NCI-H146 treated with DMSO at 0.1 percent for 48 hours (cell line): ENCODE measurements at regions not wholly inside any gene's neighbourhood (a gene's known extent, or its start where the extent isn't known, plus 50 kb on each side); places are given as distances from the start of the nearest gene placed in this dataset.
A peak's percentile ranks its signal among the peaks of the same experiment; 100 is the strongest.

ENCODE experiments used
- DNase-seq: peaks from one replicate; lab custom pipeline; 2025; ENCODE audit not compliant: unreplicated experiment; lab: John Stamatoyannopoulos, UW

DNA sequence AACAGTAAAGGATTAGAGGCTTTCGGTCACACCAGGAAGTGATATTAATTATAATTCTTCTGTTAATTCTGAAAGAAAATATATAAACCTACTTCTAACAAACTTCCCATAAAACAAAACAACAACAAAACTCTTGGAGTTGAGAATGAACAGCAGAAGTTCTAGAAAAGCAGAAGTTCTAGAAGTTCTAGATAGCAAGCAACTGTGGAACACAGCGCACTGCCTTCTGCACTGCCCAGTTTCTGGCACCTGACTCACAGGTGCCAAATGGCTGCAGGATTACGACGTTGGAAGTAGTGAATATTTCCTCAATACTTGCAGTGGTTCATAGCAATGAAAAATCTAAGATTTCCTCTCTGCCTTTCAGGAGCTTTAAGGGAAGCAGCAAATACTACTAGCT lies 132.2 kb downstream of the OR13A1 start:
- DNase-seq, result no peak

DNA sequence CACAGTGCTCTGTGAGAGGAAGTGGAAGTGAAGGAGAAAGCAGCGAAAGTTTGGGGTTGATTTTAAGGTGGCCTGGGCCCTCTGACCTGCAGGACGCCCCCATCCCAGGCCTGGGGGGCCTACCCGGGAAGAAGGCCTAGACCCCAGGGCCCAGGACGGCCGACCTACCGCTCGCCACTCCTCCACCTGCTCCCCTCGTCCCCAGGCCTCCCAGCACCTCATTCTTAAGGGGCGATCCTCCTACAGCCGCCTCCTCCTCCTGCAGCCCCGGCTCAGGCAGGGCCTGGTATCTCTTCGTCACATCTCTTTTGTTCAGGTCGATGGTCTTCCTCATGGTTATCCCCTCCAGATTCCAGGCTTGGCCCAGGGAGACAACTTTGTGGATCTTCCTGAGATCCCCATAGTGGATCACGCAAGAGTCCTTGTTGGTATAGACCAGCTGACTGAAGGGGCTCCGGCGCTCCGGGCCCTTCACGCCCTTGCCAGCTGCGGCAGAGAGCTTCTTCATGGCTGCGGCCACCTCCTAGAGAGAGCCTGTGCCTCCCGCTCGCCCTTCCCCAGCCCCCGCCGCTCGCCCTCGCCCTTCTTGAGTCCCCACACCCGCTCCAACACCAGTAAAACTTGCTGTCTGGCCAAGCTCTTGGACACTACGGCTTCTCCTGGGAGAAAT lies 117.5 kb downstream of the OR13A1 start:
- DNase-seq, result no peak

DNA sequence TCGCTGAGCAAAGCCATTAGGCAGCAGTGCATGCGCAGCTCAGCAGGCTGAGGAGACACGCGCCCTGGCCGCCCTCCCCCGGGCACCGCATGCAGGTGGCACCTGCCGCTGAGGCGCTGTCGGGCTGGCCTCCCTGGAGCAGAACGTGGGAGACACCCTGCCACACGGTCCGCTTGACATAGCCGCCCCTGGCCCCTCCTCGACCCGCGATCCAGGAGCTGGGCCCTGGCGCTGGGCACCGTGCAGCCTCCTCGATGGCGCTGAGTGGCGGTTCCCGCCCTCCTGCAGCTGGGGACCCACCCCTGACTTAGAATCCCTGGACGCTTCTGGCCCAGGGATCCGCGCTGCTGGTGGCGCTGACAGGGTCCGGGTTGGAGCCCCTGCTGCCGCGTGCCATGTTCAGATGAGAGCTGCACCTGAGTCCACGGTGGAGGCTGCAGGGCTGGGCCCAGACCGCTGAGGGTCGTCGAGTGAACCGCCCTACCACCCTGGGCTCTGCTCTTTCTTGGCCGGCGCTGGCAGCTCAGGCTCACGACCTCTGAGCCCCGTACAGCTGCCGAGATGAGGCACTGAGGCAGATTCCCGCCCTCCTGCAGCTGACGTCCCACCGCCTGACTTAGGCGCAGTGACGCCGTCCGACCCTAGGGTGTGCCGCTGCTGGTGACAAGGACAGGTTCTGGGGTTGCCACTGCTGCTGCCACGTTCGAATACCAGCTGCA lies 116.8 kb downstream of the OR13A1 start:
- DNase-seq, result no peak

DNA sequence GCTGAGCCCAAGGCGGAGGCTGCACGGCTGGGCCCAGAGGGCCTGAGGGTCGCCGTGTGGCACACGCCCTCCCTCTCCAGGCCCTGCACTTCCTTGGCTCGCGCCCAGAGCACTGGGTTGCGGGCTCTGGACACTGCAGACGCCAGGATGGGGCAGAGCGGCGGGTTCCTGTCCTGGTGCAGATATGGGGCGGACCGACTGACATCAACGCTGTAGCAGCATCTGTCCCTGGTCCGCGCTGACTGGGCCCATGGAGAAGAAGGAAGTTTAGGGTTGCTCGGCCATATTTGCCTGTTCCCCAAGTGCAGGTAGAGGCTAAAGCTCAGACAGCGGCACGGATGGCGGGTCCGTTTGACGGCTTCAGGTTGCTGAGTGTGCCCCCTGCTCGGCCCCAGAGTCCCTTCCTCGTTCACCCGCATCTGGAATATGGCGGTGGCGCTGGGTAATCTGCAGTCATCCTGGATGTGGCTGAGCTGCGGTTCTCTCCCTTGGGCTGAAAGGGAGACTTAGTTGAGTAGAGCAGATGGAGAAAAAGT lies 116.1 kb downstream of the OR13A1 start:
- no peak for DNase-seq

DNA sequence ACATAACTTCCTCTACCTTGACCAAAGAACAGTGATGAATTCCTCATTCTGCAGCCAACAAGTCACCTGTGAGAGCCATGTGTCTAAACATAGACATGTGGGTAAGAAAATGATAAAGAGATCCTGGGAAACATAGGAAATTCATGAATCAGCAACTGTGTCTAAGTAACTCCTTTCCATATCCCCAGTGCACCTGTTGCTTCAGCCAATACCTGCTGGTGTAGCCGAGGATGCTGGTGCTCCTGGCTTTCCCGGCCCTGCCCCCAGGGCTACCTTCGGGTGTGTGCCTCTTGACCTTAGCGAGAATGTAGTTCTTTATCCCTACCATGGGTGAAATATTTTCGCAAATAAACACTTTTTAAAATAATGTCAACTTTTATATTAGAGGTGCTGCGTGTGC lies 114.1 kb downstream of the OR13A1 start:
- DNase-seq, result no peak

DNA sequence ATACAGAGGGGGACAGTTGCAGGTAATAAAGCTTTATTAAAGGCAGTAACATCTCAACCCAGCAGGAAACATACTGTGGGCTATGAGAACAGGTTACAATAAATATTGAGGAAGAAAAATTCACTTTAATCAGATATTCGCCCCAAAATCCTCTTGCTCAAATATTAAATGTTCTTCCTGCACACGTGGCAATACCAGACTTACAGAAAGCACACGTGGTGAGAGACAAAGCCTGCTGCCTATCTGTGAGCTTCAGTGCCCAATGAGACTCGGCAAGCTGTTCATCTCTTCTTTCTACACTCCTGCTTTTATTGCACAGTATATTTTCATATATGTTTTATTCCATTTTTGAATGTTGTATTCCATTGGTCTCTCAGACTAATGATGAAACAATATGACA lies 113.2 kb downstream of the OR13A1 start:
- no peak for DNase-seq

DNA sequence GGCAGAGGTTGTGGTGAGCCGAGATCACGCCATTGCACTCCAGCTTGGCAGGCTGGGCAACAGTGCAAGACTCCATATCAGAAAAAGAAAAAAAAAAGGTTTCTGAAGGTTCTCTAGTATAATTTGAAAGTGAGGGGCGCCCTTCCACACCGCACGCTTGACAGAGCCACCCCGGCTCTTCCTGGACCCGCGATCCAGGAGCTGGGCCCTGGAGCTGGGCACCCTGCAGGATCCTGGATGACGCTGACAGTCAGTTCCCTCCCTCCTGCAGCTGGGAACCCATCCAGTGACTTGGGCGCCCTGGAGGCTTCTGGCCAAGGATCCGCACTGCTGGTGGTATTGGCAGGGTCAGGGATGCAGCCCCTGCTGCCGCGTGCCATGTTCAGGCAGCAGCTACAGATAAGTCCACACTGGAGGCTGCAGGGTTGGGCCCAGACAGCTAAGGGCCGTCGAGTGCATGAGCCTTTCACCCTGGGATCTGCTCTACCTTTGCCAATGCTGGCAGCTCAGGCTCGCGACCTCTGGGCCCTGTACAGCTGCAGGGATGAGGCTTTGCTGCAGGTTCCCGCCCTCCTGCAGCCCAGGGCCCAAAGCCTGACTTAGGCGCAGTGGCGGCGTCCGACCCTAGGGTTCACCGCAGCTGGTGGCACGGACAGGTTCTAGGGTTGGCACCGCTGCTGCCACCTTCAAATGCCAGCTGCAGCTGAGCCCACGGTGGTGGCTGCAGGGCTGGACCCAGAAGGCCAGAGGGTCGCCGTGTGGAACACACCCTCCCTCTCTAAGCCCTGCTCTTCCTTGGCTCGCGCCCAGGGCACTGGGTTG lies 110.2 kb downstream of the OR13A1 start:
- no peak for DNase-seq

DNA sequence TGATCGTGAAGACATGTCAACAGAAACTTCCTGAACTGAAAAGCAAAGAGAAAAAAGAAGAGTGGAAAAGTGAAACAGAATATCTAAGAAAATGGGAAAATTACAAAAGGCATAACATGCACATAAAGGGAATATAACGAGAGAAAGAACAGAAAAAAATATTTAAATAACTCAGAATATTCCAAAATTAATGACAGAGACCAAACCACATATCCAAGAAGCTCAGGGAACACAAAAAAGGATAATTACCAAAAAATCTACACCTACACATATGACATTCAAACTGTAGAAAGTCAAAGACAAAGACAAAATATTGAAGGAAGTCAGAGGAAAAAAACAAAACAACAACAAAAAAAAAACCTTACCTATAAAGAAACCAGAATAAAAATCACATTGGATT lies 105.5 kb downstream of the OR13A1 start:
- DNase-seq, result no peak

DNA sequence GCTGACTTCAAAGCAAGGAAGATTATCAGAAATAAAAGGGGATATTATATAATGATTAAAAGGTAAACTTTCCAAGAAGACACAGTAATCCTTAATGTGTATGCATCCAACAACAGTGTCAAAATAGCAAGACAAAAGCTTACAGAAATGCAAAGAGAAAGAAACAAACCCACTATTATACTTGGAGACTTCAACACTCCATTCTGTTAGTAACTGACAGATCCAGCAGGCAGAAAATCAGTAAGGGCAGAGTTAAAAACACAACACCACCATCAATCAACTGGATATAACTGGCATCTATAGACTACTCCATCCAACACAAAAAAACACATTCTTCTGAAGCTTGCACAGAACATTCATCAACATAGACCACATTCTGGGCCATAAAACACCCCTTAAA lies 103.8 kb downstream of the OR13A1 start:
- no peak for DNase-seq

DNA sequence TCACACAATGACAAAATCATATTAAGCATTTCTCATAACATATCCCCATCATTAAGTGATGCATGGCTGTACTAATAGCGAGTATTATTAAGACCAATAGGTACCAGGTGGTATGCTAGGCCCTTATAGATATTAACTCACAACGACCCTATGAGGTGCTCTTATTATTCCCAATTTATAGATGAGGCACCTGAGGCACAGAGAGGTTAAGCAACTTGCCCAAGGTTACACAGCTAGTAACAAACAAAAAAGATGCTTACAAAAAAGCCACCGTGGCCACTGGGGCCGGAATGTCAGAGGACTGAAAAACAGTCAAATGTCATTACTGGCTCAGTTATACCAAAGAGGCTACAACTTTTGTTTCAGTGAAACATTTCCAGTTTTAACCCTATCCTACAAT lies 96.0 kb downstream of the OR13A1 start:
- DNase-seq, result no peak

DNA sequence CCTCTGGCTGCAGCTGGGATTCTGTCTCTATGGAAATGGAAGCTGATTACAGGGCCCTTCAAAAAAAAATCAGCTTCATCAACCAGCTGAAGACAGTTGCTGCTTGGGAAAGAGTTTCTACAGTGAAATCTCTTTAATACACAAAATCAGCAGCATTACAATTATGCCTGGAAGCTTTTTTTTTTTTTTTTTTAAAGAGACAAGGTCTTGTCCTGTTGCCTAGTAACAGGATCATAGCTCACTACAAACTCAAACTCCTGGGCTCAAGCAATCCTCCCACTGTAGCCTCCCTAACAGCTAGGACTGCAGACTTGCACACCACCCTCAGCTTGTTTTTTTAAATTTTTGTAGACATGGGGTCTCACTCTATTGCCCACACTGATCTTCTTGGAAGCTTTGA lies 94.5 kb downstream of the OR13A1 start:
- DNase-seq, result no peak

DNA sequence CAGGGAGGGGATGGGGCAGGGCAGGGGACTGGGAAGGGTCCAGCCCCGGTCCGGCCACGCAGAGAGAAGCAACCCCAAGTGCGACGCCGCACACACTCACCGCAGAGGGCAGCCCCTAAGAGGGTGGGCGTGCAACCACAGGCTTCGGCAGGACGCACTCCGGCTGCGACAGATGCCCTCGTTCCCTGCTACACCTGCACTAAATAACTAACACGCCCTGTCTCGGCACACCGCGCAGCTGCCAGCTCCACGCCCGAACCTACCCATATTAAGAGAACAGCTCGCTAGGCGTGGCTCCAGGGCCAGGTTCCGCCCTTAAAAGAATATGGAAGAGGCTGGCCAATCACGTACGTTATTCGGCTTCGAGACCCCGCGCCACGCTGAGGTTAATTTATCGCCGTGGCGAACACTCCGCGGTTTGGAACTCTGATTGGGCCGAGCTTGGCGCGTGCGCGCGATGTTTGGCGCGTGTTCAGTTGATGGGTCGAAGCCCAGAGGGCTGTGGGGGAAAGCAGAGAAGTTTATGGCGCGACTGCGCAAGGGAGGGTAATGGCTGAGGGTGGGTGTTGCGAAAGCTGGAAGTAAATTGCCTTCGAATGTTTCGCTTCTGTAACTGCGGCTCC lies 91.1 kb downstream of the OR13A1 start:
- no peak for DNase-seq

DNA sequence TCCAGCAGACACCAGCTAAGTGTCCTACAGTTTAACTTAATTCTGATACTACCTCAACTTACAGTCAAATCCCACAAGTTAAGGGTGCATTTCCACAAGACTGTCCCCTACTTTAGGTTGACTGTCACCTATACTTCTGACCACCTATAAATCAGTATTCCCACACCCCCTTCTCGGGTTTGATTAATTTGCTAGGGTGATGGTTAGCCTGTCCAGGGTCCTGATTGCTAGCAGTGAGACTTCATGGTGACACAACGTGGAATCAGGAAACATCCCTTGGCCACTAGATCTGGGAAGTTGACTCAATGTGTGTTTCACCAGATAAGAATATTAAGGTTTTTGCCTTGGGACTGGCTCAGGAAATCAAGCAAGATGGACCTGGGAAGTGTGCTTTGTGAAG lies 88.4 kb downstream of the OR13A1 start:
- DNase-seq, result no peak

DNA sequence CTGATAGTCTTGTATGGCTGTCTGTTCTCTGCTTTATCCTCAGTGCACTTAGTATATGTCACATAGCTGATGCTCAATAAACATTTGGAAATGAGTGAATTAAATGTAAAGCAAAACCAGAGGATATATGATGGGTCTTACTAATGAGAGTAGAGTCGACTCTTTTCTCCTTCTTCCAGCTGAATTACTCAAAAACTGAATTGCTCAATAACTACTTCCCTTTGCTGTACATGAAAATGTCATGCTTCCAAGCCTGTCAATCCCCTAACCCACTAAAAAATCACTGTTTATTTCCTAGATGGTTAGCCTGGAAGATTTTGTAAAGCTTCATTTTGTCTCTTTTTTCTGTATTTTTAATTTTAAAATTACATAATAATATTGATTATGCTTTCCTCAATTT lies 88.0 kb downstream of the OR13A1 start:
- DNase-seq, result no peak

DNA sequence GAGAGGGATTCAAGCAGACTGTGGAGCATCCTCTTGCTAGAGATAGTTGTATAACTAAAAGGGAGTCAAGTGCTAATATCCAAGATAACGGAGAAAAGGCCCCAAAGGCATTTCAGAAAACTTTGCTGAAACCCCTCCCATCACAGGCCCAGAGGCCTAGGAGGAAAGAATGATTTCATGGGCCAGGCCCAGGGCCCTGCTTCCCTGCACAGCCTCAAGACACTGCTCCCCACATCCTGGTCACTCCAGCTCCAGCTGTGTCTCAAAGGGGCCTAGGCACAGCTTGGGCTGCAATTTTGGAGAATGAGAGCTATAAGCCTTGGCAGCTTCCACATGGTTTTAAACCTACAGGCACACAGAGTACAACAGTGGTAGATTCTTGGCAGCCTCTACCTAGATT lies 85.6 kb downstream of the OR13A1 start:
- DNase-seq, result no peak

DNA sequence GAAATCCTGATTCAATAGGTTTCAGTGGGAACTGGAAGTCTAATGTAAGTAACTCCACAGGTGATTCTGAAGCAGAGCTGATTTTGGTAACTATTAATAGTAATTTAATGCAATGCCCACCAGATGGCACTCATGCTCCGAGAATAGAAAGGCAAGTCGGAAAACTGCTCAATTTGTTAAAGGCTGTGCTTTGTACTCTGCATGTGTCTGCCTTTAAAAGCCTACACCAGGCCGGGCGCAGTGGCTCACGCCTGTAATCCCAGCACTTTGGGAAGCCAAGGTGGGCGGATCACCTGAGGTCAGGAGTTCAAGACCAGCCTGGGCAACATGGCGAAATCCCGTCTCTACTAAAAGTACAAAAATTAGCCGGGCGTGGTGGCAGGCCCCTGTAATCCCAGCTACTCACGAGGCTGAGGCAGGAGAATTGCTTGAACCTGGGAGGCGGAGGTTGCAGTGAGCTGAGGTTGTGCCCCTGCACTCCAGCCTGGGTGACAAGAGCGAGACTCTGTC lies 80.1 kb downstream of the OR13A1 start:
- DNase-seq, result peak; percentile 25

DNA sequence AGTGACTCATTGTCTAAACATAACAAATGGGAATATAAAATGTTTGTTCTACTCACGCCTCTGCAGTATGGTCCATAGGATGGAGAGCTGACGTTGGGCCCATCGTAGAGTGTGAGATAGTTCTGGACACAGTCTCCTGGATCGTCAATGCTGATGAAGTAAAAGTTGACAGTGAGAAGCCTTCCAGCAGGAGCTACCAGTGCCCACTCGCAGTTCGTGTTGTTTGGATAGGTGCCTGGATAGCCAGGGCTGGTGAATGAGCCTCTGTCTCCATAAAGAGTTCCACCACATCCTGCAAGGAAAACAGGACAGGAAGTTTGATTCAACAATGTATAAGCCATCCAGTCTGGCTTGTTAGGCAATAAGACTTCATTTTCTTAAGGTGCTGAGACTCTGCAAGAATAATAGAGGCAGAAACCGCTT lies 79.6 kb downstream of the OR13A1 start:
- DNase-seq, result no peak

DNA sequence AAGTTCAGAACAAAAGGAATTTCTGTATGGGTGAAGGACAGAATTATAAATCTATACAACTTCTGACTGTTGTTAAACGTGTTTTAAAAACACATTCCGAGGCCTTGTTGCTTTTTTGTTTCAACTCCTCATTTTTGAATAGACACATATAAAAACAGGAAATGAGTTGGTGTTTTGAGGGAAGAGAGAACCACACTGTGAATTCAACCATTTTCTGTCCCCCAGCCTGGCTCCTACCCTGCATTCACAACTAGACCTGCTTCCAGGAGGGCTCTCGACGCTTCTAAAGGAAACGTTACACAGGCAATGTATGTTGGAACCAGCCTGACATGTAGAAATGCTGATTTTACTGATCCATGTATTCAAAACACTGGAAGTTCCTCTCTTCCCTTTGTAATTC lies 76.5 kb downstream of the OR13A1 start:
- DNase-seq, result no peak

DNA sequence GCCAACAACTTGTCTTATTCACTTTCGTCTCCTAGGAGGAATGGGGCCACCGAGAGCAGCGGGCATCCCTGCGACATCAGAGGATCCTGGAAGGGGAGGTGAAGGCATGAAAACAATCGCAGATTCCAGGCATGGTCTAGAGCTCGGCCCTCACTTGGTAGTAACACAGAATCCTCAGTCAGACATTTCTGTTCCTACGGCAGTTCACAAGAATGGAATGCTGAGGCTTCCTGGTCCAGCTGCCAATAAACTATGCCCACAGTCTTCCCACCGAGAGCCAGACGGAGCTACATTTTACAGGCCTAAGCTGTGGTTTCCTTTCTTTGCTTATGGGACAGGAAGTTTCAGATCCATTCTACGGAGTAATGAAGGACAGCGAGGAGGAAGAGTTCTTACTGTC lies 75.8 kb downstream of the OR13A1 start:
- no peak for DNase-seq

DNA sequence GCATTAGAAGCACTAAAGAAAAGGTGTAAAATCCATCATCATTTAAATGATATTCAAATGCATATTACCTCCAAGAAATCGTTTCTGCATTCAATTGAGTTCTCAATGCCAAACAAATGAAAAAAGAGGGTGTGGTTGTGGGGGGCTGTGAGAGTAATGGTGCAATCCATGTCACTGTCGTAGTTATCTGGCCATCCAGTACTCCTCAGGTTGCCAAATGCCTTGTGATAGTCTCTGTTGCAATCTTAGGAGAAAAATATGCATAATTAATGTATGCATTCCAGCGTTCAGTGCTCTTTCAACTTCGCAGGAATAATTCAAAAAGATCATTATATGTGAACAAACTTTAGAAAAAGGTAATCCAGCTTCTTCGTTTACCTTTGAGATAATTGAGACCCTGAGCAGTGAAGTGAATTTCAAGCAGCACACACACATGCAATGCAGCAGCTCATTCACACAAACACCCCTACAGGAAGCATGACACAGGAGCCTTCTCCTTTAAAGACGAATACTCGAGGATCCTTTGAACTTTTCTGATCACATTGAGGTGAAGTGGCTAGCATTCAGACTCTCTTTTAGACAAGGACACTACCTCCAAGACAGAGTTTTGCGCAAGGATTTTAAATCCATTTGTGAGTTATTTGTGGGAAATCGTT lies 73.4 kb downstream of the OR13A1 start:
- DNase-seq, result no peak

DNA sequence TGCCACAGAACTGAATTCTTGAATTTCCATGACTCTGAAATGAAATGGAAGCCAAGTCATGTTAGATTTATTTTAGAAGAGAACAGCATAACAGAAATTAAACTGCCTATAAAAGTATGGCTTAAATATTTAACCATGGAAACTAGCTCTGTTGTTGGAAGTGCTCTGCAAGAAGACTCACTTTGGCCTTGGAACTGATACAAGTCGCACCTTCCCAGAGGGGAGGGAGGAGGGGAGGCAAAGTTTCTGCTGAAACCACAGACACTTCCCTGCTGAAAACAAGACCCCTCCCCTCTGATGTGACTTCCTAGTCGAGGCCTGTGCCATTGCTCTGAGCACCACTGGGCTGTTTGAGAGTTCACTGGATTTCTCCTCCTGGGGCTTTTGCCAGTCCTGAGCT lies 72.1 kb downstream of the OR13A1 start:
- DNase-seq, result no peak
